ENCODE measurements at regions not wholly inside any gene's neighbourhood (a gene's known extent, or its start where the extent isn't known, plus 50 kb on each side); places are given as distances from the start of the nearest gene placed in this dataset.

- TF ChIP-seq POLR2A (IDR thresholded peaks at IDR 0.05; ENCODE audit: low read depth, low read length) (no peak), POLR2AphosphoS5 (IDR thresholded peaks at IDR 0.05; ENCODE audit: low read depth, low read length) (no peak), TAF1 (IDR thresholded peaks at IDR 0.05; ENCODE audit: borderline replicate concordance, low read depth, low read length) (no peak)
These were observed 127.9 kb upstream of the NOL4 start for GRCh38 chr18:34352385-34353163.

Data from GM12892 (cell line).